DND-41 (cell line): ENCODE measurements at regions not wholly inside any gene's neighbourhood (a gene's known extent, or its start where the extent isn't known, plus 50 kb on each side); places are given as distances from the start of the nearest gene placed in this dataset.

Experiments used
- CTCF ChIP-seq: IDR thresholded peaks from 2 replicates; pipeline ENCODE4 v1.5.1; 2012; ENCODE audit warnings: borderline replicate concordance, low read length, moderate library complexity, mild to moderate bottlenecking; ENCODE audit not compliant: poor library complexity, severe bottlenecking; ENCODE audit errors: extremely low read depth
- EZH2 ChIP-seq: IDR thresholded peaks from 3 replicates; pipeline ENCODE4 v1.6.1; 2012; ENCODE audit warnings: borderline replicate concordance, low read depth, mild to moderate bottlenecking, moderate library complexity, low read length, inconsistent platforms; ENCODE audit not compliant: severe bottlenecking

GRCh38 chr5:168195110-168195509, 96.3 kb upstream of the WWC1 start:
- no peak for TF ChIP-seq CTCF
- TF ChIP-seq EZH2 = no peak
